MM.1S (cell line): ENCODE measurements at regions not wholly inside any gene's neighbourhood (a gene's known extent, or its start where the extent isn't known, plus 50 kb on each side); places are given as distances from the start of the nearest gene placed in this dataset.
"Not testable (repeated sequence)": the region's sequence is repeated elsewhere in the genome, so short reads cannot be mapped to it uniquely, and the experiment has no call there.

Experiments used
- DNase-seq: peaks from one replicate; pipeline ENCODE4 v3.0.0-alpha.2; 2015
- H2AFZ ChIP-seq: fragments of 300-600 bp; sonication (generic); 2 replicates; pipeline ENCODE4 v1.6.0; 2016; ENCODE audit warnings: antibody characterized with exemption, low read length
- H3F3A ChIP-seq: fragments of 300-600 bp; sonication (generic); 2 replicates; pipeline ENCODE4 v1.6.1; 2016; ENCODE audit warnings: mild to moderate bottlenecking, antibody characterized with exemption, low read length, moderate library complexity, mixed read lengths; ENCODE audit not compliant: insufficient read depth
- H3K27ac ChIP-seq: fragments of 300-600 bp; sonication (generic); 2 replicates; pipeline ENCODE4 v1.5.1; 2016; ENCODE audit warnings: mild to moderate bottlenecking, low read length
- H3K27me3 ChIP-seq: fragments of 300-600 bp; sonication (generic); replicated peaks from 2 replicates; pipeline ENCODE4 v1.6.0; 2016; ENCODE audit warnings: low read length; ENCODE audit not compliant: insufficient read depth
- H3K36me3 ChIP-seq: fragments of 300-600 bp; sonication (generic); replicated peaks from 2 replicates; pipeline ENCODE4 v1.6.1; 2016; ENCODE audit warnings: mild to moderate bottlenecking, low read length, mixed read lengths; ENCODE audit not compliant: insufficient read depth
- H3K4me1 ChIP-seq: fragments of 300-600 bp; sonication (generic); 2 replicates; pipeline ENCODE4 v1.6.1; 2016; ENCODE audit warnings: low read length, mixed read lengths
- H3K4me2 ChIP-seq: fragments of 300-600 bp; sonication (generic); 2 replicates; pipeline ENCODE4 v1.6.0; 2016; ENCODE audit warnings: low read depth, low read length
- H3K4me3 ChIP-seq: fragments of 300-600 bp; sonication (generic); 2 replicates; pipeline ENCODE4 v1.5.1; 2016; ENCODE audit warnings: low read length, mixed read lengths
- H3K79me2 ChIP-seq: fragments of 300-600 bp; sonication (generic); 2 replicates; pipeline ENCODE4 v1.6.1; 2016; ENCODE audit warnings: mixed run types, low read length, mixed read lengths
- H3K9ac ChIP-seq: fragments of 300-600 bp; sonication (generic); 2 replicates; pipeline ENCODE4 v1.6.1; 2016; ENCODE audit warnings: low read length, mixed read lengths
- H3K9me2 ChIP-seq: fragments of 300-600 bp; sonication (generic); replicated peaks from 2 replicates; pipeline ENCODE4 v1.6.1; 2016; ENCODE audit warnings: mild to moderate bottlenecking, low read length, mixed read lengths; ENCODE audit not compliant: insufficient read depth
- H3K9me3 ChIP-seq: fragments of 300-600 bp; sonication (generic); replicated peaks from 2 replicates; pipeline ENCODE4 v1.6.1; 2016; ENCODE audit warnings: mild to moderate bottlenecking, low read length, mixed read lengths; ENCODE audit not compliant: insufficient read depth
- H4K20me1 ChIP-seq: fragments of 300-600 bp; sonication (generic); 2 replicates; pipeline ENCODE4 v1.6.1; 2016; ENCODE audit warnings: mild to moderate bottlenecking, low read length, moderate library complexity, mixed read lengths; ENCODE audit not compliant: insufficient read depth
- CTCF ChIP-seq: fragments of 300-600 bp; sonication (generic); IDR thresholded peaks from 2 replicates; pipeline ENCODE4 v1.5.1; 2016; ENCODE audit warnings: antibody characterized with exemption, low read length, mixed read lengths
- EZH2 ChIP-seq: fragments of 300-600 bp; sonication (generic); optimal IDR thresholded peaks from 2 replicates; pipeline ENCODE3; 2017; ENCODE audit warnings: low read depth, mild to moderate bottlenecking, antibody characterized with exemption, low read length, mixed read lengths
- EZH2phosphoT487 ChIP-seq: fragments of 300-600 bp; sonication (generic); IDR thresholded peaks from 2 replicates; pipeline ENCODE4 v1.6.1; 2018; ENCODE audit warnings: antibody characterized with exemption, low read length

- Histone ChIP-seq H3K27ac (no peak overlapping the region), H3F3A (no peaks in the 10 kb centered on the region), H4K20me1 (no peaks in the 10 kb centered on the region), H3K9me3 (no peaks in the 10 kb centered on the region), H3K4me1 (no peaks in the 10 kb centered on the region), H3K4me3 (no peak overlapping the region), H3K9me2 (no peaks in the 10 kb centered on the region), H3K79me2 (no peaks in the 10 kb centered on the region), H3K9ac (no peak overlapping the region), H3K36me3 (no peaks in the 10 kb centered on the region), H3K27me3 (no peaks in the 10 kb centered on the region), H3K4me2 (no peak overlapping the region), H2AFZ (no peak overlapping the region)
- no peak for DNase-seq
- no peak for TF ChIP-seq EZH2
- no peak for TF ChIP-seq CTCF
- no peak for TF ChIP-seq EZH2phosphoT487
These were observed 112.0 kb downstream of the IL12A start for GRCh38 chr3:160100610-160101009.

- not testable (repeated sequence) for H3K9ac ChIP-seq, DNase-seq
These were observed 113.4 kb downstream of the IL12A start for GRCh38 chr3:160102001-160102400.

GRCh38 chr3:160103397-160103796 lies 114.8 kb downstream of the IL12A start:
- H3K79me2 ChIP-seq = no peaks in the 10 kb centered on the region
- no peaks in the 10 kb centered on the region for H3F3A ChIP-seq
- no peak overlapping the region for H3K27ac ChIP-seq
- H3K4me2 ChIP-seq = no peak overlapping the region
- no peaks in the 10 kb centered on the region for H3K4me1 ChIP-seq
- no peaks in the 10 kb centered on the region for H3K9me2 ChIP-seq
- no peaks in the 10 kb centered on the region for H4K20me1 ChIP-seq
- H2AFZ ChIP-seq = no peak overlapping the region
- H3K9me3 ChIP-seq = no peaks in the 10 kb centered on the region
- no peak overlapping the region for H3K4me3 ChIP-seq
- no peaks in the 10 kb centered on the region for H3K27me3 ChIP-seq
- TF ChIP-seq EZH2 (no peak), EZH2phosphoT487 (no peak), CTCF (no peak)
- no peak overlapping the region for H3K9ac ChIP-seq
- no peaks in the 10 kb centered on the region for H3K36me3 ChIP-seq
- no peak for DNase-seq

More at GRCh38 chr3:160102001-160102400, 113.4 kb downstream of the IL12A start:
- not testable (repeated sequence) for H4K20me1 ChIP-seq, H3K27me3 ChIP-seq, H3K9me2 ChIP-seq, H2AFZ ChIP-seq, H3K27ac ChIP-seq, H3K4me2 ChIP-seq, H3K4me3 ChIP-seq, H3K79me2 ChIP-seq, H3K36me3 ChIP-seq, H3K9me3 ChIP-seq, H3K4me1 ChIP-seq, H3F3A ChIP-seq

- Histone ChIP-seq H3K27ac (no peak overlapping the region), H3K79me2 (no peaks in the 10 kb centered on the region), H3K9ac (no peak overlapping the region), H3K4me1 (no peaks in the 10 kb centered on the region), H3K4me2 (no peak overlapping the region), H4K20me1 (no peaks in the 10 kb centered on the region), H3F3A (no peaks in the 10 kb centered on the region), H3K36me3 (no peaks in the 10 kb centered on the region), H3K4me3 (no peak overlapping the region), H2AFZ (no peak overlapping the region), H3K9me2 (no peaks in the 10 kb centered on the region), H3K9me3 (no peaks in the 10 kb centered on the region), H3K27me3 (no peaks in the 10 kb centered on the region)
- DNase-seq = no peak
- no peak for TF ChIP-seq CTCF
- no peak for TF ChIP-seq EZH2
- no peak for TF ChIP-seq EZH2phosphoT487
These were observed 117.4 kb downstream of the IL12A start for GRCh38 chr3:160105907-160106584.
